CD4-positive, alpha-beta T cell (primary cell): ENCODE measurements at regions not wholly inside any gene's neighbourhood (a gene's known extent, or its start where the extent isn't known, plus 50 kb on each side); places are given as distances from the start of the nearest gene placed in this dataset.

Experiments used
- ATAC-seq: fragments of 200-7000 bp; cut with Tn5 transposase; one replicate; pipeline ENCODE4 v1.10.0; 2022; ENCODE audit warnings: mild to moderate bottlenecking; ENCODE audit not compliant: poor library complexity
- CTCF ChIA-PET: fragments of 350-600 bp; sonication (Branson Sonifier 250); formaldehyde crosslinking; loops from one replicate; lab custom pipeline; 2021; ENCODE audit warnings: antibody characterized with exemption, inconsistent platforms; lab: Charles Lee
- POLR2A ChIA-PET: fragments of 350-600 bp; sonication (Branson Sonifier 250); formaldehyde crosslinking; loops from one replicate; lab custom pipeline; 2021; ENCODE audit warnings: antibody characterized with exemption, inconsistent platforms; lab: Charles Lee
- DNase-seq, 14 experiments: peaks; one replicate each; pipeline ENCODE4 v3.0.0-alpha.2; 2013 to 2020; ENCODE audit warnings: mixed read lengths in 2 of 14
- H3K27ac ChIP-seq, 2 donors: one replicate each; pipeline versions ENCODE4 v1.5.1 to v1.7.0; 2013; ENCODE audit warnings: low read length in 2 of 2, low read depth in 1 of 2, mild to moderate bottlenecking in 1 of 2
- H3K27me3 ChIP-seq, 2 experiments: 1 replicate in 1 of 2; 2 replicates in 1 of 2; pipeline versions ENCODE4 v1.6.1 to v1.7.0; 2013; ENCODE audit warnings: low read length in 2 of 2, control low read depth in 1 of 2, mild to moderate bottlenecking in 1 of 2, moderate library complexity in 1 of 2; ENCODE audit not compliant: insufficient read depth in 2 of 2, control insufficient read depth in 1 of 2
- H3K36me3 ChIP-seq: one replicate; pipeline ENCODE4 v1.6.1; 2013; ENCODE audit warnings: low read length, control low read depth; ENCODE audit not compliant: insufficient read depth
- H3K4me1 ChIP-seq: one replicate; pipeline ENCODE4 v1.6.1; 2013; ENCODE audit warnings: low read length, control low read depth; ENCODE audit not compliant: insufficient read depth
- H3K4me3 ChIP-seq: one replicate; pipeline ENCODE4 v1.5.1; 2013; ENCODE audit warnings: mild to moderate bottlenecking, low read length, moderate library complexity
- H3K9me3 ChIP-seq, 2 experiments: 1 replicate in 1 of 2; 2 replicates in 1 of 2; pipeline versions ENCODE4 v1.6.1 to v1.7.0; 2013; ENCODE audit warnings: low read length in 2 of 2, mild to moderate bottlenecking in 2 of 2, control low read depth in 1 of 2, moderate library complexity in 1 of 2; ENCODE audit not compliant: control insufficient read depth in 1 of 2, insufficient read depth in 1 of 2
- H3K27ac Mint-ChIP-seq: one replicate; pipeline ENCODE4 v1.8.0; 2020; ENCODE audit warnings: mixed read lengths
- H3K27me3 Mint-ChIP-seq: one replicate; pipeline ENCODE4 v1.8.0; 2021; ENCODE audit warnings: mixed read lengths
- H3K36me3 Mint-ChIP-seq: one replicate; pipeline ENCODE4 v1.8.0; 2021; ENCODE audit warnings: low read depth, mixed read lengths
- H3K4me1 Mint-ChIP-seq: one replicate; pipeline ENCODE4 v1.8.0; 2021; ENCODE audit warnings: low read depth, mixed read lengths
- H3K4me3 Mint-ChIP-seq: one replicate; pipeline ENCODE4 v1.8.0; 2020; ENCODE audit warnings: mild to moderate bottlenecking, mixed read lengths
- H3K9me3 Mint-ChIP-seq: one replicate; pipeline ENCODE4 v1.8.0; 2020; ENCODE audit warnings: mixed read lengths
- intact Hi-C, 2 experiments: fragments of 100-400 bp; cut with DNase I in 1 of 2; cut with micrococcal nuclease in 1 of 2; formaldehyde crosslinking; loops; one replicate each; pipeline versions ENCODE4 v1.15.1 to v1.9.0; 2023 to 2025; cut with DNase I, micrococcal nuclease
- TF ChIP-seq, protein P1 (sequence below): fragments of 200-600 bp; IDR thresholded peaks from one replicate; pipeline ENCODE4 v1.8.0; 2022; ENCODE audit warnings: antibody characterized with exemption, mild to moderate bottlenecking

DNA sequence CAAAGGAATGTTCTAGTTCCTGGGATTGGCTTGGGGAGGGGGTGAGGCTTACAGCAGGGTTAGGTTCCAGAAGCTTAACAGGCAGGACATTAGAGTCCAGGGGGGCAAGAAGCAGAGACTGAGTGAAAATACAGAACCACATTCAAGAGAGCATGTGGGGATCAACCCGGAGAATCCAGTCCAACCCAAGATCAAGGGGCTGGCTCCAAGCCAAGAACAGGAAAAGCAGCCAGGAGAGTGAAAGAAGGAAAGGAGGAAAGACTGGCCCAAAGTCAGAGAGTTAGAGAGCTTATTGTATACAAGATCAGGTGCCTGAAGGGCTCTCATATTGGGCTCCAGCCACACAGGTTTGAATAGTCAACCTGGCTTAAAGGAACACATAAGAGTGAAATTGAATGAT, 190.3 kb upstream of the CDKN3 start:
- TF ChIP-seq, protein P1, sequence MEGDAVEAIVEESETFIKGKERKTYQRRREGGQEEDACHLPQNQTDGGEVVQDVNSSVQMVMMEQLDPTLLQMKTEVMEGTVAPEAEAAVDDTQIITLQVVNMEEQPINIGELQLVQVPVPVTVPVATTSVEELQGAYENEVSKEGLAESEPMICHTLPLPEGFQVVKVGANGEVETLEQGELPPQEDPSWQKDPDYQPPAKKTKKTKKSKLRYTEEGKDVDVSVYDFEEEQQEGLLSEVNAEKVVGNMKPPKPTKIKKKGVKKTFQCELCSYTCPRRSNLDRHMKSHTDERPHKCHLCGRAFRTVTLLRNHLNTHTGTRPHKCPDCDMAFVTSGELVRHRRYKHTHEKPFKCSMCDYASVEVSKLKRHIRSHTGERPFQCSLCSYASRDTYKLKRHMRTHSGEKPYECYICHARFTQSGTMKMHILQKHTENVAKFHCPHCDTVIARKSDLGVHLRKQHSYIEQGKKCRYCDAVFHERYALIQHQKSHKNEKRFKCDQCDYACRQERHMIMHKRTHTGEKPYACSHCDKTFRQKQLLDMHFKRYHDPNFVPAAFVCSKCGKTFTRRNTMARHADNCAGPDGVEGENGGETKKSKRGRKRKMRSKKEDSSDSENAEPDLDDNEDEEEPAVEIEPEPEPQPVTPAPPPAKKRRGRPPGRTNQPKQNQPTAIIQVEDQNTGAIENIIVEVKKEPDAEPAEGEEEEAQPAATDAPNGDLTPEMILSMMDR = no peak
- peaks cover 0 to 2% of the 10 kb centered on the region in 2 experiments for H3K27me3 ChIP-seq
- DNase-seq = no peak
- Mint-ChIP-seq H3K27ac (no peak overlapping the region), H3K27me3 (peaks cover 38% of the 10 kb centered on the region), H3K4me3 (no peak overlapping the region), H3K9me3 (no peaks in the 10 kb centered on the region), H3K4me1 (no peaks in the 10 kb centered on the region), H3K36me3 (no peaks in the 10 kb centered on the region)
- intact Hi-C loops = no loop called here
- no peaks in the 10 kb centered on the region for H3K36me3 ChIP-seq
- peaks cover 0 to 6% of the 10 kb centered on the region in 2 experiments for H3K9me3 ChIP-seq
- no peak overlapping the region for H3K4me3 ChIP-seq
- H3K4me1 ChIP-seq = no peaks in the 10 kb centered on the region
- POLR2A ChIA-PET = no interaction called here
- CTCF ChIA-PET = no interaction called here
- no peak for ATAC-seq
- no peak overlapping the region for H3K27ac ChIP-seq

DNA sequence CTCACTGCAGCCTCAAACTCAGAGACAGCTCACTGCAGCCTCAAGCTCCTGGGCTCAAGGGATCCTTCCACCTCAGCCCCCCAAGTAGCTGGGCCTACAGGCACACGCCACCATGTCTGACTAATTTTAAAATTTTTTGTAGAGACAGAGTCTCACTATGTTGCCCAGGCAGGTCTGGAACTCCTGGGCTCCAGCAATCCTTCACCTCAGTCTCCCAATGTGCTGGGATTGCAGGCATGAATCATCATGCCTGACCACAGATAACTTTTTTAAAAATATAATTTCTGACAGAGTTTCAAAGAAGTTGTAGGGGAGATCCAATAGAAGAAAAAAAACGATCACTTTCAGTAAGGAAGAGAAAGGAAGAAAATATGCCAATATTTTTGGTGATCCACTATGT, 189.7 kb upstream of the CDKN3 start:
- no peak overlapping the region for H3K27ac Mint-ChIP-seq
- H3K4me1 Mint-ChIP-seq = no peaks in the 10 kb centered on the region
- TF ChIP-seq, protein P1 = no peak
- no peak overlapping the region for H3K4me3 ChIP-seq
- H3K36me3 ChIP-seq = no peaks in the 10 kb centered on the region
- intact Hi-C loops = no loop called here
- no peak for ATAC-seq
- peaks cover 43% of the 10 kb centered on the region for H3K27me3 Mint-ChIP-seq
- peaks cover 0 to 3% of the 10 kb centered on the region in 2 experiments for H3K9me3 ChIP-seq
- H3K4me1 ChIP-seq = no peaks in the 10 kb centered on the region
- CTCF ChIA-PET = no interaction called here
- peaks cover 0 to 2% of the 10 kb centered on the region in 2 experiments for H3K27me3 ChIP-seq
- H3K9me3 Mint-ChIP-seq = no peaks in the 10 kb centered on the region
- H3K27ac ChIP-seq = no peak overlapping the region
- POLR2A ChIA-PET = no interaction called here
- H3K4me3 Mint-ChIP-seq = no peak overlapping the region
- no peak for DNase-seq
- no peaks in the 10 kb centered on the region for H3K36me3 Mint-ChIP-seq

DNA sequence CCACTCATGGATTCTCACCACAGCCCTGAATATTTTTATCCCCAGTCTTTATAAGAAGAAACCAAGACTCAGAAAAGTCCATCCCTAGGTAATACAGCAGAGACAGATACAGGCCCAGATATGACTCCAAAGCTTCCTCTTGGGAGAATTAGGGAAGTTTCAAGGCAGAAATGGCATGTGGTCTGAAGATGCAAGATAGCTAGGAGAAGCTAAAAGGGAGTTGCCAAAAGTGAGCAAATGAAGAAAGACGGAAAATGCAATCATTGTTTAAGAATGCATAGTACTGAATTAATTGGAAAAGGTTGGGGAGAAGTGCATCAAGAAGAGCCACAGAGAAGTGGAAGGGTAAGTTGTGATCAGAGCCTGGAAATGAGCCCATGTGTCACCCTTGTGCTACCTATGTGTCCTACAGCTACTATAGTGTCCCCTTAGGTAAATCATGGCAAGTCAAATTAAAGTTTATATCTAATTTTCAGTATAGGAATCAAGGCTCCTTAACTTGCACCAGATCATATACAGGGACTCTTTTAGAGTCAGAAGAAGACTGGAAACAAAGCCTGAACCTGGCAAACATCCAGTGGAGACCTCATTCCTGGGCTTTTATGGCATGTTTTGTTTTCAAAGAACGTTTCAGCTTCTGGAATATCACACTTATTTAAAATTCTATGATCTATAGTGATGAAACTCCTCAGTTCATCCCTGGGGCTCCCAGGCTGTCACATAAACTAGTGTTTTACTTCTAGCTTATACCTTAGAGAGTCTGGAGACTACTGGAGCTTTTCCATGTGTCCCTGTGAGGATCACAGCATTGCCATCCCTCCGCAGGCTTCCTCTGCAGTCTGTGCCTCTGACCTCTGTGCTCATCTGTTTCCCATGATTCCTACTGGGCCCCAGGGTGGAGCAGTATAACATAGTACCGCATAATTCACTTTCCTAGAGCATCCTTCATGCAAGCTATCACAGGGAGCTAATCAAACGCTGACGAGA, 189.0 kb upstream of the CDKN3 start:
- CTCF ChIA-PET = no interaction called here
- H3K27me3 Mint-ChIP-seq = peaks cover 48% of the 10 kb centered on the region

More for the DNA sequence above, 189.0 kb upstream of the CDKN3 start:
- DNase-seq (no peak), ATAC-seq (no peak)
- H3K27ac Mint-ChIP-seq = no peak overlapping the region
- no peaks in the 10 kb centered on the region for H3K9me3 ChIP-seq
- intact Hi-C loops = no loop called here
- POLR2A ChIA-PET = no interaction called here
- H3K4me1 Mint-ChIP-seq = no peaks in the 10 kb centered on the region
- H3K27ac ChIP-seq = no peak overlapping the region
- peaks cover 0 to 2% of the 10 kb centered on the region in 2 experiments for H3K27me3 ChIP-seq
- TF ChIP-seq, protein P1 = no peak
- H3K4me3 ChIP-seq = no peak overlapping the region
- H3K36me3 ChIP-seq = no peaks in the 10 kb centered on the region
- no peaks in the 10 kb centered on the region for H3K4me1 ChIP-seq
- no peaks in the 10 kb centered on the region for H3K9me3 Mint-ChIP-seq
- no peak overlapping the region for H3K4me3 Mint-ChIP-seq
- H3K36me3 Mint-ChIP-seq = no peaks in the 10 kb centered on the region
